Thyroid gland (tissue), 4 donors: ENCODE measurements at regions not wholly inside any gene's neighbourhood (a gene's known extent, or its start where the extent isn't known, plus 50 kb on each side); places are given as distances from the start of the nearest gene placed in this dataset.

Source experiments
- DNase-seq, 2 donors: peaks; one replicate each; pipeline ENCODE4 v3.0.0-alpha.2; 2019
- H3K27ac ChIP-seq, 3 donors: fragments of 200-600 bp; sonication (generic); 1 replicate in 2 of 3; 2 replicates in 1 of 3; pipeline ENCODE4 v1.5.1; 2016 to 2019; ENCODE audit warnings: mild to moderate bottlenecking in 1 of 3, moderate library complexity in 1 of 3
- H3K27me3 ChIP-seq: fragments of 200-600 bp; sonication (generic); one replicate; pipeline ENCODE4 v1.5.1; 2019
- H3K36me3 ChIP-seq, 2 donors: fragments of 200-600 bp; sonication (generic); one replicate each; pipeline ENCODE4 v1.5.1; 2016 to 2019
- H3K4me1 ChIP-seq, 2 donors: fragments of 200-600 bp; sonication (generic); one replicate each; pipeline ENCODE4 v1.5.1; 2017 to 2019
- H3K4me3 ChIP-seq, 3 donors: fragments of 200-600 bp; sonication (generic); replicated peaks in 1 of 3; 1 replicate in 2 of 3; 2 replicates in 1 of 3; pipeline ENCODE4 v1.5.1; 2016; ENCODE audit warnings: mild to moderate bottlenecking in 1 of 3
- H3K9me3 ChIP-seq: fragments of 200-600 bp; sonication (generic); one replicate; pipeline ENCODE4 v1.5.1; 2017
- CTCF ChIP-seq, 6 experiments: fragments of 200-600 bp in 3 of 6; fragments of 450-650 bp in 3 of 6; sonication (generic) in 3 of 6; IDR thresholded peaks; one replicate each; pipeline ENCODE4 v1.5.1; 2016 to 2019; ENCODE audit warnings: antibody characterized with exemption in 6 of 6, mild to moderate bottlenecking in 2 of 6, inconsistent platforms in 1 of 6, moderate library complexity in 1 of 6
- POLR2A ChIP-seq, 2 donors: fragments of 450-650 bp; IDR thresholded peaks; one replicate each; pipeline ENCODE4 v1.6.1; 2017; ENCODE audit warnings: antibody characterized with exemption in 2 of 2, mild to moderate bottlenecking in 2 of 2, moderate library complexity in 1 of 2
- WGBS, 2 donors: methylation state at CpG; one replicate each; pipeline ENCODE4 v1.1.5; 2017; 5-methylcytosine and 5-hydroxymethylcytosine counted together
- intact Hi-C: fragments of 100-400 bp; cut with DNase I; formaldehyde crosslinking; loops from one replicate; pipeline ENCODE4 v1.15.1; 2023

- H3K27me3 ChIP-seq, result no peaks in the 10 kb centered on the region
- no peak for DNase-seq
- TF ChIP-seq CTCF (IDR thresholded peaks at IDR 0.05) (no peak), POLR2A (IDR thresholded peaks at IDR 0.05) (no peak)
- H3K4me1 ChIP-seq, result no peaks in the 10 kb centered on the region
- intact Hi-C loops, result no loop called here
- H3K36me3 ChIP-seq, result no peaks in the 10 kb centered on the region
- H3K27ac ChIP-seq, result no peak overlapping the region
- WGBS, 2 donors, result 92 to 93% methylated on average over 7 of the region's 7 CpGs
- H3K4me3 ChIP-seq, result no peak overlapping the region
- H3K9me3 ChIP-seq, result no peaks in the 10 kb centered on the region
These were observed 68.7 kb downstream of the MAP10 start for GRCh38 chr1:232873931-232874330.

GRCh38 chr1:232875536-232875935, 70.3 kb downstream of the MAP10 start:
- H3K36me3 ChIP-seq, result no peaks in the 10 kb centered on the region
- no peak for DNase-seq
- H3K9me3 ChIP-seq, result no peaks in the 10 kb centered on the region
- no peak overlapping the region for H3K4me3 ChIP-seq
- TF ChIP-seq POLR2A (IDR thresholded peaks at IDR 0.05) (no peak), CTCF (IDR thresholded peaks at IDR 0.05) (no peak)
- no peaks in the 10 kb centered on the region for H3K27me3 ChIP-seq
- H3K27ac ChIP-seq, result no peak overlapping the region
- no peaks in the 10 kb centered on the region for H3K4me1 ChIP-seq
- intact Hi-C loops, result no loop called here
- 79 to 82% methylated on average over 5 of the region's 5 CpGs for WGBS, 2 donors

GRCh38 chr1:232876506-232877364, 71.5 kb downstream of the MAP10 start:
- 96 to 97% methylated on average over 11 of the region's 11 CpGs for WGBS, 2 donors
- no peaks in the 10 kb centered on the region for H3K36me3 ChIP-seq
- H3K4me1 ChIP-seq, result no peaks in the 10 kb centered on the region
- intact Hi-C loops, result no loop called here
- TF ChIP-seq POLR2A (IDR thresholded peaks at IDR 0.05) (no peak), CTCF (IDR thresholded peaks at IDR 0.05) (no peak)
- H3K9me3 ChIP-seq, result no peaks in the 10 kb centered on the region
- no peaks in the 10 kb centered on the region for H3K27me3 ChIP-seq
- H3K4me3 ChIP-seq, result no peak overlapping the region
- no peak overlapping the region for H3K27ac ChIP-seq
- DNase-seq, result no peak

GRCh38 chr1:232877365-232878028, 72.3 kb downstream of the MAP10 start:
- intact Hi-C loops, result no loop called here
- no peak for DNase-seq
- no peaks in the 10 kb centered on the region for H3K27me3 ChIP-seq
- H3K4me3 ChIP-seq, result no peak overlapping the region
- TF ChIP-seq POLR2A (IDR thresholded peaks at IDR 0.05) (no peak), CTCF (IDR thresholded peaks at IDR 0.05) (no peak)
- H3K36me3 ChIP-seq, result no peaks in the 10 kb centered on the region
- no peaks in the 10 kb centered on the region for H3K9me3 ChIP-seq
- 79 to 84% methylated on average over 10 of the region's 10 CpGs for WGBS, 2 donors
- H3K27ac ChIP-seq, result no peak overlapping the region
- H3K4me1 ChIP-seq, result no peaks in the 10 kb centered on the region

GRCh38 chr1:232878086-232878485, 72.3 kb upstream of the NTPCR start:
- H3K4me3 ChIP-seq, result no peak overlapping the region
- no peak for DNase-seq
- H3K27ac ChIP-seq, result no peak overlapping the region
- no peak for TF ChIP-seq POLR2A (IDR thresholded peaks at IDR 0.05)
- no peak for TF ChIP-seq CTCF (IDR thresholded peaks at IDR 0.05)
- H3K27me3 ChIP-seq, result no peaks in the 10 kb centered on the region
- H3K9me3 ChIP-seq, result no peaks in the 10 kb centered on the region
- no peaks in the 10 kb centered on the region for H3K4me1 ChIP-seq
- intact Hi-C loops, result no loop called here
- no peaks in the 10 kb centered on the region for H3K36me3 ChIP-seq
- WGBS, 2 donors, result 52 to 66% methylated on average over 2 of the region's 2 CpGs
